Keratinocyte (primary cell): ENCODE measurements at regions not wholly inside any gene's neighbourhood (a gene's known extent, or its start where the extent isn't known, plus 50 kb on each side); places are given as distances from the start of the nearest gene placed in this dataset.

Experiments used
- DNase-seq: peaks from one replicate; pipeline ENCODE4 v3.0.0-alpha.2; 2011; ENCODE audit warnings: low read depth, missing footprints, low spot score
- FAIRE-seq: peaks from 2 replicates; lab custom pipeline; 2011; peaks lifted over from hg19 to GRCh38; lab: Jason Lieb, UNC
- H2AFZ ChIP-seq: 2 replicates; pipeline ENCODE4 v1.6.0; 2012; ENCODE audit warnings: low read length, control low read depth, inconsistent platforms; ENCODE audit not compliant: control insufficient read depth
- H3K27ac ChIP-seq: 2 replicates; pipeline ENCODE4 v1.5.1; 2011; ENCODE audit warnings: low read length; ENCODE audit not compliant: control insufficient read depth, insufficient read depth
- H3K27me3 ChIP-seq: 3 replicates; pipeline ENCODE4 v1.6.0; 2011; ENCODE audit warnings: low read length; ENCODE audit not compliant: control insufficient read depth, insufficient read depth; ENCODE audit errors: extremely low read depth
- H3K36me3 ChIP-seq, 2 experiments: 2 replicates in 1 of 2; 3 replicates in 1 of 2; pipeline ENCODE4 v1.5.1; 2011; ENCODE audit warnings: low read length in 2 of 2, mild to moderate bottlenecking in 1 of 2; ENCODE audit not compliant: control insufficient read depth in 2 of 2, insufficient read depth in 2 of 2; ENCODE audit errors: extremely low read depth in 1 of 2
- H3K4me1 ChIP-seq: 3 replicates; pipeline ENCODE4 v1.5.1; 2011; ENCODE audit warnings: low read length; ENCODE audit not compliant: control insufficient read depth, insufficient read depth; ENCODE audit errors: extremely low read depth
- H3K4me2 ChIP-seq: 3 replicates; pipeline ENCODE4 v1.6.0; 2011; ENCODE audit warnings: low read depth, low read length; ENCODE audit not compliant: control insufficient read depth, insufficient read depth; ENCODE audit errors: extremely low read depth
- H3K4me3 ChIP-seq, 3 experiments: fragments of 200-600 bp in 1 of 3; sonication (generic) in 1 of 3; 2 replicates in 2 of 3; 3 replicates in 1 of 3; pipeline ENCODE4 v1.5.1; 2011 to 2016; ENCODE audit warnings: low read length in 3 of 3, mild to moderate bottlenecking in 3 of 3, control low read depth in 2 of 3, inconsistent platforms in 1 of 3, low read depth in 1 of 3, mixed read lengths in 1 of 3, mixed run types in 1 of 3, moderate library complexity in 1 of 3; ENCODE audit not compliant: control insufficient read depth in 2 of 3, insufficient read depth in 2 of 3; ENCODE audit errors: extremely low read depth in 1 of 3
- H3K79me2 ChIP-seq: 2 replicates; pipeline ENCODE4 v1.6.0; 2012; ENCODE audit warnings: low read length; ENCODE audit not compliant: control insufficient read depth, insufficient read depth
- H3K9ac ChIP-seq: 3 replicates; pipeline ENCODE4 v1.6.0; 2011; ENCODE audit warnings: low read length; ENCODE audit not compliant: control insufficient read depth, insufficient read depth; ENCODE audit errors: extremely low read depth
- H3K9me1 ChIP-seq: 3 replicates; pipeline ENCODE4 v1.6.0; 2011; ENCODE audit warnings: low read length; ENCODE audit not compliant: control insufficient read depth, insufficient read depth; ENCODE audit errors: extremely low read depth
- H3K9me3 ChIP-seq: 2 replicates; pipeline ENCODE4 v1.5.1; 2012; ENCODE audit warnings: low read depth, low read length; ENCODE audit not compliant: control insufficient read depth
- H4K20me1 ChIP-seq: 3 replicates; pipeline ENCODE4 v1.6.0; 2011; ENCODE audit warnings: low read length; ENCODE audit not compliant: control insufficient read depth, insufficient read depth; ENCODE audit errors: extremely low read depth
- EZH2 ChIP-seq: IDR thresholded peaks from one replicate; pipeline ENCODE4 v1.6.1; 2012; ENCODE audit warnings: inconsistent platforms, mild to moderate bottlenecking, low read length, moderate library complexity
- dilution Hi-C: fragments of 300-500 bp; cut with MboI; formaldehyde crosslinking; loops from one replicate; pipeline ENCODE4 v1.7.0; 2020; ENCODE audit warnings: low sequenced_read_pairs; ENCODE audit not compliant: extremely low pct_ligation_motif_present
- TF ChIP-seq, protein P1 (sequence below), 3 experiments: IDR thresholded peaks in 1 of 3; conservative IDR thresholded peaks in 1 of 3; optimal IDR thresholded peaks in 1 of 3; 2 replicates in 2 of 3; 3 replicates in 1 of 3; pipeline versions ENCODE3 to v1.5.1; 2011; ENCODE audit warnings: low read length in 3 of 3, mild to moderate bottlenecking in 3 of 3, moderate library complexity in 2 of 3, control low read depth in 1 of 3, inconsistent platforms in 1 of 3; ENCODE audit not compliant: insufficient read depth in 2 of 3; ENCODE audit errors: extremely low read depth in 1 of 3

GRCh38 chr5:25339541-25339940 is 694.8 kb upstream of the CDH10 start:
- dilution Hi-C loops: no loop called here
- FAIRE-seq: no peak
- no peaks in the 10 kb centered on the region for H4K20me1 ChIP-seq
- no peak overlapping the region for H2AFZ ChIP-seq
- H3K36me3 ChIP-seq: no peaks in the 10 kb centered on the region
- no peak overlapping the region for H3K27ac ChIP-seq
- TF ChIP-seq, protein P1, sequence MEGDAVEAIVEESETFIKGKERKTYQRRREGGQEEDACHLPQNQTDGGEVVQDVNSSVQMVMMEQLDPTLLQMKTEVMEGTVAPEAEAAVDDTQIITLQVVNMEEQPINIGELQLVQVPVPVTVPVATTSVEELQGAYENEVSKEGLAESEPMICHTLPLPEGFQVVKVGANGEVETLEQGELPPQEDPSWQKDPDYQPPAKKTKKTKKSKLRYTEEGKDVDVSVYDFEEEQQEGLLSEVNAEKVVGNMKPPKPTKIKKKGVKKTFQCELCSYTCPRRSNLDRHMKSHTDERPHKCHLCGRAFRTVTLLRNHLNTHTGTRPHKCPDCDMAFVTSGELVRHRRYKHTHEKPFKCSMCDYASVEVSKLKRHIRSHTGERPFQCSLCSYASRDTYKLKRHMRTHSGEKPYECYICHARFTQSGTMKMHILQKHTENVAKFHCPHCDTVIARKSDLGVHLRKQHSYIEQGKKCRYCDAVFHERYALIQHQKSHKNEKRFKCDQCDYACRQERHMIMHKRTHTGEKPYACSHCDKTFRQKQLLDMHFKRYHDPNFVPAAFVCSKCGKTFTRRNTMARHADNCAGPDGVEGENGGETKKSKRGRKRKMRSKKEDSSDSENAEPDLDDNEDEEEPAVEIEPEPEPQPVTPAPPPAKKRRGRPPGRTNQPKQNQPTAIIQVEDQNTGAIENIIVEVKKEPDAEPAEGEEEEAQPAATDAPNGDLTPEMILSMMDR (optimal IDR thresholded peaks at IDR 0.05 in 1 of 3, IDR thresholded peaks at IDR 0.05 in 1 of 3, conservative IDR thresholded peaks at IDR 0.05 in 1 of 3; ENCODE audit: extremely low read depth in 1 of 3, insufficient read depth in 2 of 3, low read length in 3 of 3): no peak
- TF ChIP-seq EZH2: no peak
- H3K9me1 ChIP-seq: no peaks in the 10 kb centered on the region
- no peaks in the 10 kb centered on the region for H3K4me1 ChIP-seq
- H3K4me2 ChIP-seq: no peak overlapping the region
- no peaks in the 10 kb centered on the region for H3K27me3 ChIP-seq
- H3K9ac ChIP-seq: no peak overlapping the region
- no peak overlapping the region for H3K4me3 ChIP-seq
- no peaks in the 10 kb centered on the region for H3K79me2 ChIP-seq
- no peaks in the 10 kb centered on the region for H3K9me3 ChIP-seq
- DNase-seq: no peak

- H3K4me3 ChIP-seq: no peak overlapping the region
- no peaks in the 10 kb centered on the region for H3K36me3 ChIP-seq
- H3K9me1 ChIP-seq: no peaks in the 10 kb centered on the region
- H3K79me2 ChIP-seq: no peaks in the 10 kb centered on the region
- no peak overlapping the region for H3K9ac ChIP-seq
- no peak overlapping the region for H3K27ac ChIP-seq
- TF ChIP-seq, protein P1 (optimal IDR thresholded peaks at IDR 0.05 in 1 of 3, IDR thresholded peaks at IDR 0.05 in 1 of 3, conservative IDR thresholded peaks at IDR 0.05 in 1 of 3; ENCODE audit: extremely low read depth in 1 of 3, insufficient read depth in 2 of 3, low read length in 3 of 3): no peak
- no peak for TF ChIP-seq EZH2
- dilution Hi-C loops: no loop called here
- DNase-seq (no peak), FAIRE-seq (no peak)
- H4K20me1 ChIP-seq: no peaks in the 10 kb centered on the region
- H3K4me1 ChIP-seq: no peaks in the 10 kb centered on the region
- H2AFZ ChIP-seq: no peak overlapping the region
- H3K4me2 ChIP-seq: no peak overlapping the region
- H3K9me3 ChIP-seq: no peaks in the 10 kb centered on the region
- no peaks in the 10 kb centered on the region for H3K27me3 ChIP-seq
Measured at GRCh38 chr5:25334350-25334749, 689.6 kb upstream of the CDH10 start.
